Upper lobe of left lung (tissue), 4 donors: ENCODE measurements at regions not wholly inside any gene's neighbourhood (a gene's known extent, or its start where the extent isn't known, plus 50 kb on each side); places are given as distances from the start of the nearest gene placed in this dataset.

Experiments used
- POLR2A ChIP-seq, 4 donors: fragments of 450-650 bp; IDR thresholded peaks; one replicate each; pipeline ENCODE4 v1.5.1; 2016 to 2017; ENCODE audit warnings: antibody characterized with exemption in 4 of 4, mild to moderate bottlenecking in 2 of 4
- POLR2AphosphoS5 ChIP-seq, 2 donors: sonication (generic); formaldehyde crosslinking; IDR thresholded peaks; one replicate each; pipeline ENCODE4 v1.5.1; 2017; ENCODE audit warnings: antibody characterized with exemption in 2 of 2
- TF ChIP-seq, protein P1 (sequence below), 6 experiments: fragments of 450-650 bp in 4 of 6; fragments of 200-600 bp in 2 of 6; sonication (generic) in 2 of 6; IDR thresholded peaks; one replicate each; pipeline ENCODE4 v1.5.1; 2016 to 2019; ENCODE audit warnings: antibody characterized with exemption in 6 of 6

DNA sequence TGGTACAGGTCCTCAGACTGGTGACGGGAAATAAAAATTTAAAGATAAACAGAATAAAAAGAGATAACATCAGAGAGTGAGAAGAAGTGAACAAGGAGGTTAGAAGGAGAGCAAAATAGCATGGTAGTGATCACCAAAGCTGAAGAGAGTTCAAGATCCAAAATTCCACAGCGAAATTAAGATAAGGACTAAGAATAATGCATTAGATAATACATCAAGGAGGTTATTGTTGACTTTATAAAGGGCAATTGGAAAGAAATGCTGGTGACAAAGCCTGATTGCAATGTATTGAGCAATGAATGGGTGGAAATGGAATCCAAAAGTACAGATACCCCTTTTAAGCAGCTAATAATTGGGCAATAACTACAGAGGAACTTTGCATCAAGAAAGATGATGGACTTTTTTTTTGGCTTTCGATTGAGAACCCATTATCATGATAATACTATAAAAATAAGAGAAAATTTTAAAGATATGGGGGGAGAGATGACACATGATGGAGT, 101.6 kb upstream of the MAP9 start:
- TF ChIP-seq, protein P1, sequence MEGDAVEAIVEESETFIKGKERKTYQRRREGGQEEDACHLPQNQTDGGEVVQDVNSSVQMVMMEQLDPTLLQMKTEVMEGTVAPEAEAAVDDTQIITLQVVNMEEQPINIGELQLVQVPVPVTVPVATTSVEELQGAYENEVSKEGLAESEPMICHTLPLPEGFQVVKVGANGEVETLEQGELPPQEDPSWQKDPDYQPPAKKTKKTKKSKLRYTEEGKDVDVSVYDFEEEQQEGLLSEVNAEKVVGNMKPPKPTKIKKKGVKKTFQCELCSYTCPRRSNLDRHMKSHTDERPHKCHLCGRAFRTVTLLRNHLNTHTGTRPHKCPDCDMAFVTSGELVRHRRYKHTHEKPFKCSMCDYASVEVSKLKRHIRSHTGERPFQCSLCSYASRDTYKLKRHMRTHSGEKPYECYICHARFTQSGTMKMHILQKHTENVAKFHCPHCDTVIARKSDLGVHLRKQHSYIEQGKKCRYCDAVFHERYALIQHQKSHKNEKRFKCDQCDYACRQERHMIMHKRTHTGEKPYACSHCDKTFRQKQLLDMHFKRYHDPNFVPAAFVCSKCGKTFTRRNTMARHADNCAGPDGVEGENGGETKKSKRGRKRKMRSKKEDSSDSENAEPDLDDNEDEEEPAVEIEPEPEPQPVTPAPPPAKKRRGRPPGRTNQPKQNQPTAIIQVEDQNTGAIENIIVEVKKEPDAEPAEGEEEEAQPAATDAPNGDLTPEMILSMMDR (IDR thresholded peaks at IDR 0.05), result no peak
- TF ChIP-seq POLR2A (IDR thresholded peaks at IDR 0.05) (no peak), POLR2AphosphoS5 (IDR thresholded peaks at IDR 0.05) (no peak)
